Parathyroid adenoma (tissue), 2 donors: ENCODE measurements at regions not wholly inside any gene's neighbourhood (a gene's known extent, or its start where the extent isn't known, plus 50 kb on each side); places are given as distances from the start of the nearest gene placed in this dataset.

Source experiments
- H2AFZ ChIP-seq: fragments of 300-600 bp; sonication (generic); one replicate; pipeline ENCODE4 v1.7.0; 2017; ENCODE audit warnings: antibody characterized with exemption, mild to moderate bottlenecking
- H3K27ac ChIP-seq: fragments of 300-600 bp; sonication (generic); one replicate; pipeline ENCODE4 v1.7.0; 2017
- H3K27me3 ChIP-seq: fragments of 300-600 bp; sonication (generic); one replicate; pipeline ENCODE4 v1.7.0; 2017; ENCODE audit warnings: low read length; ENCODE audit not compliant: control insufficient read depth, insufficient read depth
- H3K36me3 ChIP-seq: fragments of 300-600 bp; sonication (generic); one replicate; pipeline ENCODE4 v1.7.0; 2017; ENCODE audit warnings: low read length; ENCODE audit not compliant: control insufficient read depth, insufficient read depth
- H3K4me1 ChIP-seq: fragments of 300-600 bp; sonication (generic); one replicate; pipeline ENCODE4 v1.7.0; 2017; ENCODE audit warnings: control low read depth
- H3K4me2 ChIP-seq: fragments of 300-600 bp; sonication (generic); one replicate; pipeline ENCODE4 v1.7.0; 2017; ENCODE audit warnings: low read length
- H3K4me3 ChIP-seq: fragments of 300-600 bp; sonication (generic); one replicate; pipeline ENCODE4 v1.7.0; 2017; ENCODE audit warnings: low read depth, low read length
- H3K79me2 ChIP-seq: fragments of 300-600 bp; sonication (generic); one replicate; pipeline ENCODE4 v1.7.0; 2017; ENCODE audit warnings: control low read depth
- H3K9ac ChIP-seq: fragments of 300-600 bp; sonication (generic); one replicate; pipeline ENCODE4 v1.7.0; 2017; ENCODE audit warnings: mild to moderate bottlenecking
- H3K9me3 ChIP-seq: fragments of 300-600 bp; sonication (generic); one replicate; pipeline ENCODE4 v1.7.0; 2017; ENCODE audit warnings: low read length; ENCODE audit not compliant: control insufficient read depth
- CTCF ChIP-seq: fragments of 300-600 bp; sonication (generic); IDR thresholded peaks from one replicate; pipeline ENCODE4 v1.7.0; 2017; ENCODE audit warnings: antibody characterized with exemption, mild to moderate bottlenecking
- donor health status: primary hyperparathyroidism.

DNA sequence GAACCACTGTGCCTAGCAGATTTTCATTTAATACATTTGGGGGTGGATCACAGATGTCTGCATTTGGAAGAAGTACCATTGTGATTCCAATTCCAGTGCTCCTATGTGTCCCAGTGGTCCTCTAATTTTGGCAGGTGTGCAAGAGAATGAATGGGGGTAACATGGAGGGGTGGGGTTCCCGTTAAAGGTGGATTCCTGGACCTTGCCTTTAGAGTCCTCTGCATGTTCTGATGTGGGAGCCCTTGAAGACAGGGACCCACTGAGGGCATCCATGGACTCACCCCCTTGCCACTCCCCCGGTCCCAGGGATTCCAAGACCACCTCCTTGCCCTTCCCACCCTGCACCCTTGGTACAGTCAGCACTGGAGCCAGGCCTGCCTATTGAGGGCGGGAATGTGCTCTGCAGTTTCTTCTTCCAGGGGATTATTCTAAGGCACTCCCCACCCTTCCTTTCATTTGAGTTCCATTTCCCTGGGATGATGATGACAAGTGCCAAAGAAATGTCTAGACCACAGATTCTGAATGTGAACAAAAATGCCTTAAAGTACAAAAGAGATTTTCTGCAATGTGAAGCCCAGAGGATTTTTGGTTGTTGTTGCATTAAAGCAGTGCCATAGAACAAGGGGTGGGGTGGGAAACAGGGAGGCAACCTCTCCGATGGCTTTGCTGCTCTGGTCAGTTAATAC is 119.4 kb upstream of the PTCH1 start:
- no peak overlapping the region for H3K4me3 ChIP-seq
- no peak for TF ChIP-seq CTCF
- no peak overlapping the region for H2AFZ ChIP-seq
- no peak overlapping the region for H3K9ac ChIP-seq
- no peak overlapping the region for H3K27ac ChIP-seq
- no peaks in the 10 kb centered on the region for H3K4me1 ChIP-seq
- H3K4me2 ChIP-seq = no peak overlapping the region
- H3K36me3 ChIP-seq = no peaks in the 10 kb centered on the region
- no peaks in the 10 kb centered on the region for H3K79me2 ChIP-seq
- H3K9me3 ChIP-seq = no peaks in the 10 kb centered on the region
- H3K27me3 ChIP-seq = no peaks in the 10 kb centered on the region

- Histone ChIP-seq H3K27ac (no peak overlapping the region), H3K4me2 (no peak overlapping the region), H3K4me1 (no peaks in the 10 kb centered on the region), H3K4me3 (no peak overlapping the region), H3K9ac (no peak overlapping the region), H2AFZ (no peak overlapping the region), H3K36me3 (no peaks in the 10 kb centered on the region), H3K27me3 (no peaks in the 10 kb centered on the region), H3K79me2 (no peaks in the 10 kb centered on the region), H3K9me3 (no peaks in the 10 kb centered on the region)
- TF ChIP-seq CTCF = no peak
These were observed 117.8 kb upstream of the PTCH1 start for GRCh38 chr9:95634536-95634935.

- H3K4me3 ChIP-seq = no peak overlapping the region
- no peak overlapping the region for H3K27ac ChIP-seq
- H3K9ac ChIP-seq = no peak overlapping the region
- no peak for TF ChIP-seq CTCF
- no peaks in the 10 kb centered on the region for H3K27me3 ChIP-seq
- H3K4me2 ChIP-seq = no peak overlapping the region
- no peak overlapping the region for H2AFZ ChIP-seq
- H3K9me3 ChIP-seq = no peaks in the 10 kb centered on the region
- H3K4me1 ChIP-seq = no peaks in the 10 kb centered on the region
- no peaks in the 10 kb centered on the region for H3K36me3 ChIP-seq
- no peaks in the 10 kb centered on the region for H3K79me2 ChIP-seq
These were observed 117.3 kb upstream of the PTCH1 start for GRCh38 chr9:95634114-95634513.

DNA sequence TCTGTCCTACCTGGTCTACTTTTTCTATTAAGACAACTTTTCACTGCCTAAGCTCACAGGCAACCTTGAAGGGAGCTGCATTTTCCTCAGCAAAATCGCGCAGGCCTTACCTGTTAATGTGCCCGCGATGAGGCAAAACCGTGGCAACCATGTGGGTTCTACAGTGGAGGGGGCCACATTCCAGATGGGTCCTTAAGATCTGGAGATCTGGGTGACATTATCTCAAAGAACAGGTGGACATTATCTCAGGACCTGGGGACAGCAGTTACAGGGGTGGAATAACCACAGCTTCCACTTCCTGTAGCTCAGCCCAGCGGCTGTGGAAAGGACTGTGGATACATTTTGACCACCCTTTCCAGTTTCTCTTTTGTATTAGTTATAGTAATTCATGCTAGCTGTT is 112.8 kb upstream of the PTCH1 start:
- no peaks in the 10 kb centered on the region for H3K27me3 ChIP-seq
- no peak overlapping the region for H3K4me2 ChIP-seq
- H3K79me2 ChIP-seq = no peaks in the 10 kb centered on the region
- no peak overlapping the region for H2AFZ ChIP-seq
- H3K36me3 ChIP-seq = no peaks in the 10 kb centered on the region
- H3K4me1 ChIP-seq = no peaks in the 10 kb centered on the region
- H3K4me3 ChIP-seq = no peak overlapping the region
- H3K9ac ChIP-seq = no peak overlapping the region
- H3K27ac ChIP-seq = no peak overlapping the region
- H3K9me3 ChIP-seq = no peaks in the 10 kb centered on the region
- no peak for TF ChIP-seq CTCF

GRCh38 chr9:95627802-95628201 is 111.0 kb upstream of the PTCH1 start:
- Histone ChIP-seq H2AFZ (no peak overlapping the region), H3K9me3 (no peaks in the 10 kb centered on the region), H3K27ac (no peak overlapping the region), H3K4me2 (no peak overlapping the region), H3K36me3 (no peaks in the 10 kb centered on the region), H3K9ac (no peak overlapping the region), H3K79me2 (no peaks in the 10 kb centered on the region), H3K4me3 (no peak overlapping the region), H3K27me3 (no peaks in the 10 kb centered on the region), H3K4me1 (no peaks in the 10 kb centered on the region)
- TF ChIP-seq CTCF = no peak
